ENCODE measurements at regions not wholly inside any gene's neighbourhood (a gene's known extent, or its start where the extent isn't known, plus 50 kb on each side); places are given as distances from the start of the nearest gene placed in this dataset.

GRCh38 chrX:132270699-132271098 lies 51.5 kb upstream of the RAP2C start:
- ATAC-seq (ENCODE audit: insufficient read depth, low FRiP score) (peak; percentile 60), DNase-seq (no peak)
- peaks cover 0 to 28% (median 0%) of the 10 kb centered on the region in 3 donors for H3K27me3 ChIP-seq (ENCODE audit: control insufficient read depth in 3 of 3, insufficient read depth in 3 of 3, low read length in 2 of 3)
- no peak for TF ChIP-seq CTCF (IDR thresholded peaks at IDR 0.05; ENCODE audit: control extremely low read depth, extremely low read depth)
- no peaks in the 10 kb centered on the region for H3K36me3 ChIP-seq (ENCODE audit: control insufficient read depth in 4 of 4, insufficient read depth in 4 of 4, low read length in 4 of 4)
- H3K4me1 ChIP-seq (ENCODE audit: control insufficient read depth in 5 of 5, insufficient read depth in 5 of 5, low read length in 5 of 5) = no peaks in the 10 kb centered on the region
- no peak overlapping the region for H3K9ac ChIP-seq (ENCODE audit: insufficient read depth in 1 of 2, low read length in 2 of 2)
- H3K9me3 ChIP-seq (ENCODE audit: control insufficient read depth in 4 of 4, insufficient read depth in 3 of 4, low read length in 3 of 4) = peaks cover 0 to 3% (median 0%) of the 10 kb centered on the region in 4 donors
- H3K27ac ChIP-seq (ENCODE audit: low read depth in 1 of 2, low read length in 1 of 2) = no peak overlapping the region
- WGBS, 2 donors = 49 to 81% methylated on average over 3 of the region's 3 CpGs
- H3K4me3 ChIP-seq = no peak overlapping the region

DNA sequence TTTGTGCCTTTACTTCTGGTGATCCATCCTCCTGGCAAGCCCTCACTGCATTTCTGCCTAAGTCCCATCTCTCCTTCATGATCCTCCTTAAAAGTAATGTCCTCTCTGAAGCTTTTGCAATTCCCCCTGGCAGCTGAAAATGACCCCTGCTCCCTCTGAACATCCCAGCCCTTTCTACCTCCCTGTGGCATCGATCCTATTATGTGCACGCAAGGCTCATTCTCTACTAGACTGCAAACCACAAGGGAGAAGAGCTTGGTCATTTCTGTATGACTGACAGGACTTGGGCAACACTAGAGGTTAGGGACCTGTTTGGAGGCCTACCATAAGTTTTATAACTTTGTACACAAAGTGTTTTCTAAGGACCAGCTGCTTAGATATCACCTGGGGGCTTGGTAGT lies 50.8 kb upstream of the RAP2C start:
- Histone ChIP-seq H3K27ac (ENCODE audit: low read depth in 1 of 2, low read length in 1 of 2) (peak overlapping the region in 1 of 2 donors; percentile 40), H3K9ac (ENCODE audit: insufficient read depth in 1 of 2, low read length in 2 of 2) (no peak overlapping the region), H3K9me3 (ENCODE audit: control insufficient read depth in 4 of 4, insufficient read depth in 3 of 4, low read length in 3 of 4) (peaks cover 0 to 3% (median 0%) of the 10 kb centered on the region in 4 donors), H3K4me1 (ENCODE audit: control insufficient read depth in 5 of 5, insufficient read depth in 5 of 5, low read length in 5 of 5) (no peaks in the 10 kb centered on the region), H3K4me3 (no peak overlapping the region), H3K27me3 (ENCODE audit: control insufficient read depth in 3 of 3, insufficient read depth in 3 of 3, low read length in 2 of 3) (peaks cover 0 to 25% (median 0%) of the 10 kb centered on the region in 3 donors), H3K36me3 (ENCODE audit: control insufficient read depth in 4 of 4, insufficient read depth in 4 of 4, low read length in 4 of 4) (no peaks in the 10 kb centered on the region)
- 85 to 96% methylated on average over 2 of the region's 2 CpGs for WGBS, 2 donors
- DNase-seq (no peak), ATAC-seq (ENCODE audit: insufficient read depth, low FRiP score) (no peak)
- no peak for TF ChIP-seq CTCF (IDR thresholded peaks at IDR 0.05; ENCODE audit: control extremely low read depth, extremely low read depth)
